ENCODE measurements at regions not wholly inside any gene's neighbourhood (a gene's known extent, or its start where the extent isn't known, plus 50 kb on each side); places are given as distances from the start of the nearest gene placed in this dataset.

- ATAC-seq (no peak), FAIRE-seq (no peak), DNase-seq (ENCODE audit: extremely low read depth in 1 of 4, low spot score in 3 of 4) (no peak)
- H2AFZ ChIP-seq (ENCODE audit: low read depth, low read length), result no peak overlapping the region; the same call in 1 of the 2 replicates
- WGBS (ENCODE audit: insufficient coverage, low coverage, missing lambda C conversion rate), result 18% methylated on average over 8 of the region's 8 CpGs
- H3K4me2 ChIP-seq (ENCODE audit: insufficient read depth, low read length), result no peak overlapping the region
- no peaks in the 10 kb centered on the region for H3K9me1 ChIP-seq (ENCODE audit: control insufficient read depth, insufficient read depth, low read length)
- ChIA-PET CTCF (ENCODE audit: low intra/inter-chr PET ratio) (no interaction called here), POLR2A (interaction anchor here (0.5 to 2.4 kb wide), 4 partner anchors 14 to 43 kb away, joined by 3 to 9 read pairs (median 4); no protein-coding TSS in a partner anchor)
- no peaks in the 10 kb centered on the region for H3K4me1 ChIP-seq (replicated peaks in 1 of 2; ENCODE audit: control insufficient read depth in 2 of 2, insufficient read depth in 2 of 2, low read length in 2 of 2)
- no peaks in the 10 kb centered on the region for H3K9me3 ChIP-seq (replicated peaks; ENCODE audit: control insufficient read depth, insufficient read depth, low read depth, low read length)
- H3K27me3 ChIP-seq (ENCODE audit: control insufficient read depth in 2 of 2, insufficient read depth in 2 of 2, low read length in 2 of 2), result peaks cover 0 to 8% of the 10 kb centered on the region in 2 experiments; a peak in 3 of 5 replicates
- in situ Hi-C loops (cut with MboI) (no loop called here), intact Hi-C loops (cut with micrococcal nuclease) (loop anchor here (10.0 kb wide), 1 partner anchor 240 kb away; no protein-coding TSS in a partner anchor)
- H3K79me2 ChIP-seq (ENCODE audit: control insufficient read depth, insufficient read depth, low read length), result no peaks in the 10 kb centered on the region
- H3K27ac ChIP-seq (ENCODE audit: extremely low read depth, low read depth, low read length), result no peak overlapping the region
- H3K9ac ChIP-seq (ENCODE audit: insufficient read depth in 1 of 2, low read depth in 2 of 2, low read length in 2 of 2), result no peak overlapping the region
- BruUV-seq (replicated peaks), result no TSS peak
- TF ChIP-seq L3MBTL2 (IDR thresholded peaks at IDR 0.05) (no peak), ZNF449 (CRISPR knock-in tag; IDR thresholded peaks at IDR 0.05) (no peak), STAT5A (IDR thresholded peaks at IDR 0.05; ENCODE audit: borderline replicate concordance, low read length) (no peak), ZNF217 (CRISPR knock-in tag; IDR thresholded peaks at IDR 0.05) (no peak)
- H3K36me3 ChIP-seq (ENCODE audit: control insufficient read depth, insufficient read depth, low read length), result no peaks in the 10 kb centered on the region
- no peak overlapping the region for H3K4me3 ChIP-seq
- no peaks in the 10 kb centered on the region for H4K20me1 ChIP-seq (replicated peaks; ENCODE audit: control insufficient read depth, insufficient read depth, low read length)
Measured at GRCh38 chr6:149194820-149195558, 122.5 kb upstream of the TAB2 start.
